Spleen (tissue), 7 donors: ENCODE measurements at regions not wholly inside any gene's neighbourhood (a gene's known extent, or its start where the extent isn't known, plus 50 kb on each side); places are given as distances from the start of the nearest gene placed in this dataset.

Experiments
- CTCF ChIP-seq, 11 experiments: fragments of 200-600 bp in 7 of 11; fragments of 450-650 bp in 4 of 11; sonication (generic) in 4 of 11; IDR thresholded peaks in 8 of 11; conservative IDR thresholded peaks in 3 of 11; 1 replicate in 7 of 11; 2 replicates in 4 of 11; pipeline versions ENCODE4 v1.4.0 to v1.8.0; 2016 to 2021; ENCODE audit warnings: antibody characterized with exemption in 11 of 11, inconsistent platforms in 4 of 11, mild to moderate bottlenecking in 1 of 11
- POLR2A ChIP-seq, 3 donors: fragments of 450-650 bp; IDR thresholded peaks; one replicate each; pipeline ENCODE4 v1.5.1; 2017; ENCODE audit warnings: antibody characterized with exemption in 3 of 3, mild to moderate bottlenecking in 1 of 3
- POLR2AphosphoS5 ChIP-seq, 3 donors: sonication (generic); formaldehyde crosslinking; IDR thresholded peaks; one replicate each; pipeline ENCODE4 v1.5.1; 2017; ENCODE audit warnings: antibody characterized with exemption in 3 of 3
- donor health status: DM: no; HTN: no; CAD: no; lungs with moderate emphysema.
- donor health status: DM: no; HTN: no; CAD: no.
- donor health status: DM: no; HTN: no; CAD: no.

DNA sequence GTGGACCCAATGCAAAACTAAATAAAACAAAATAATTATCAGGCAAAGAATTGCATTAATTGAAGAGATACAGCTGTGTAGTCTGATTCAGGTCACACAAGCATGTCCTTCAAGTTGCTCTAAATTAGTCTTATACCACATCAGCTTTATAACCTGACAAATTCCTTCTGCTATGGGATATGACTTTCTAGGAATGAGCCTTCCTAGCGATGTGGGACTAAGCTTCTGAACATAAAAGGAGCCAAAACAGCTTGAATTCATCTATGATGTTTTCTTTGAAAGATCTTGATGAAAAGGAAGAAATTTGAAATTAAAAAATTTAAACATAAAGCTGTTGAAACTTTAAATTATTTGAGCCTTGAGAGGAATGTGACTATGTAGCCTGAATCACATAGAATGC lies 1409.1 kb downstream of the CDH11 start:
- TF ChIP-seq CTCF (IDR thresholded peaks at IDR 0.05 in 8 of 11, conservative IDR thresholded peaks at IDR 0.05 in 3 of 11) (no peak), POLR2A (IDR thresholded peaks at IDR 0.05) (no peak), POLR2AphosphoS5 (IDR thresholded peaks at IDR 0.05) (no peak)
